ENCODE measurements at regions not wholly inside any gene's neighbourhood (a gene's known extent, or its start where the extent isn't known, plus 50 kb on each side); places are given as distances from the start of the nearest gene placed in this dataset.

DNA sequence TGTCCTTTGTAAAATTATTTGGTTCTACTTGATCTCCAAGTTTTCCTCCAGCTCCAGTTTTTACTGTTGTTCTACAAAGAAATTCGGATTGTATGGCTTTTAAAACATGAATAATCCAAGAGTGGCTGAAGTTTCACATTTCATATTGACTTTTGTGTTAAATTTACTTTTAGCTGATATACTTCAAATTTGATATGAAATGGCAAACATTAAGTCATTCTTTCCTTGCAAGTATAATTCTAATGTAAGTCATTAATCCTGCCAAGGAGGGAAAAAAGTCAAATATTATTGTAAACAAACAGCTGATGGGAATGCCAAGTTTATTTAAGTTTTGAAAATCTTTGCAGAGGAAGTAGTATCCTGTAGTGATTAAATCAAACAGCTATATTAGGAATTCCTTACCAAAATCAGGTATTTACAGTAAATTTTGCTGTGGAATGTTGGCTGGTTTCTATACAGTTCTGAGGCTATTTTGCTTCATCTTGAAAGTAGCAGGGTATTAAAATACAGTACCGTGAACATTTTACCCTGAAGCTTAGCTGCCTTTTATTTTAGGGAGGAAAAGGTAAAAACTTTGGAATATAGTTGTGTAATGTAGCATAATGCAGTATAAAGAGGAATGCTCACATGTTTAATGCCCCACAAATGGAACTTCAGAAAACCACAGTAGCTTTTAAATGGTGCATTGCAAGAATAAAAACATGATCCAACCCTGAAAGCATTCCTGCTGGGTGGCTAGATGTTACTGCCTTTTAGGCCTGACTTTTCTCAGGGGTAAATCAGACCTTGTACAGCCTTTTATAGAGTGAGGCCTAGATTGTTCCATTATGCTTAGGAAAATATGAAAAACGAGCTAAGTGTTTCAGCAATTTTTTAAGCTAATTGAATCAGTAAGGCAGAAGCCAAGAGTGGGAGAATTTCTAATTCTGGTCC, 62.7 kb upstream of the NT5C1B start:
- DNase-seq = no peak

DNA sequence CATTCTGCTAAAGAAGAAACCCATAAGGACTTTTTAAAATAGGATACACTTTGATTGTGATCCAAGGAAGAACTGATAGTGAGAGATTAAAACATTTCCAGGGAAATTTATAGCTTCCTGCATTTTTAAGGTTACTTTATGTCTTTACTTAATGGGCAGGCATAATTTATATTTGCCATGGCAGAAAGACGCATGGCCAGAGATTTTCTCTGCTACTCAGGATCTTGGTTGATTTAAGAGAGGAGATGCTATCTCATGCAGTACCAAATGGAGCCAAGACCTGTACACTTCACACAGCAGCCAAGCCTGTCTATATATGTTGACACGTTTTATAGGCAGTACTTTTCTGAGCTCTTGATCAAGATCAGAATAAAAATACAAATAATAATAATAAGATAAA, 60.9 kb upstream of the NT5C1B start:
- DNase-seq = no peak

DNA sequence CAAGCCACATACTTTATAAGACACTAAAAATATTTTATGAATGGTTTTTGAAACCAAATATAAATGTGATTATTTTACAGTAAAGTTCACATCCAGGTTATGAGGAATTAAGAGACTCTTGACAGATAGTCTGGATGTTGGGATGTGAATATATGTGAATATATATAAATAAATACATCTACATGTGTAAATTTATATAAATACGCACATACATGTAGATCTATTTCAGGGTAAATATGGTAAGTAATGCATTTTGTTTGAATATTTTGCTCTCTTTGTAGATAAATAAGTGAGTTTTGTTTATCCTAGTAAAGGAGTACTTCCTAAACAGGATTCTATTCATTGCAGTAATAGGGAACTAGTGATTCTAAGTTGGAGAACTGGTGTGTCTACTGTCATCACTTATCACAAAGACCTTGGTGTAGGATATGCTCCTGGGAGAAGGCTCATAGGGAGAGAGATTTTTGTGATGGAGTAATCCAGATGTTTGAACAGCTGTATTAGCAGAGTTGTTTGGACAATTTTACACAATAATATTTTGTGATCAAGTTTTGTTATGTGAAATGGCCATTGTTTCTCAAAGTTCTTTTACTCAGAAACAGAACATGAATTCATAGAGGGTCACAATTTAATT, 60.2 kb upstream of the NT5C1B start:
- DNase-seq = no peak

DNA sequence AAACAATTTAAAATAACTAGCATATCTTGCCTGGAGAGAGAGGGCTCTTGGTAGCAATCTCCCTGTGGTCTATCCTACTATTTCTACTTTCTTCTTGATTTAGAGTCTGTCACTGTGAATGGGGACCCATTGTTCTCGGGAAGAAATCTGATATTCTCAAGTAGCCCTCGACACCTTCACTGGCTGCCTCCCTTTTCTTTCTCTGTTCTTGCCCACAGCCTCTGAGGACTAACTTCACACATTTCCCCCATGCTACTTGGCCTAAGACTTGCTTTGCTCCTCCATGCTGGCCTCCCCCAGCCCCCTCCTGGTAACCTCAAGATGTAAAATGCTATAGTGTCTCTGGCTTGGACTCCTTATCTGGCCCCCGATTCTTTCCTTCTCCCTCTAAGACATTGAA, 58.8 kb upstream of the NT5C1B start:
- DNase-seq = no peak

DNA sequence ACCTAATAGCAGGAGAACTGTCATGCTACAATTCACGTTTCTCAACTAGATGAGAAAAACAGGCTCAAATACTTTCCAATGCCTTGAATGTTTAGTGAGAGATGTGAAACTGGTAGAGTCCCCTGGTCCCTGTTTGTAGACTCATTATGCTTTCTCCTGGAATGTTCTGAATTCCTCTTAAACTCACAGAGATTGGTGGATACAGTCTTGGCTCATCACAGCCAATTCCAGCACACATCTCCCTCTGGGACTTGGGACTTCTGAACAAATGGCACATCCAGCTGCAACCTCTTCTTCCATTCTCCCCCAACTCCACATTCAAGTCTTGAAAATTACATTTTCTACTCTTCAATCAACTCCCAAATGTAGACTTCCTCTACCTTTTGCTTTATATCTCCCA, 58.4 kb upstream of the NT5C1B start:
- DNase-seq = no peak

DNA sequence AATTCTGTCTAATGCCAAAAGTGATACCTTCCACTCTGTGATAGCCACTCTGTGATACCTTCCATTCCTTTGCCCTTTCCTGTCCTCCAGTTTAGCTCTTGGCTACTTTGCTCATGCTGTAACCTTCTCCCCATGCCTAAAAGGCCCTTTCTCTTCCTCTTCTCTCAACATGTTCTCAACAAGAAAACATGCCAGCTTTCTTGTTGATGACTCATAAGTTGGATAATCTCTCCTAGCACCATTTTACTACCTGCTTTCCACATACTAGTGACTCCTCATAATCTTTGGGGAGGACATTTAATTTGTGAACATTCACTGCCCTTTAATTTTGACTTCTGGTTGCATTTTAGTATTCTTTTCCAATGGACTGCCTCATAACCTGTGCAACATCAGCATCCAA, 55.9 kb upstream of the NT5C1B start:
- no peak for DNase-seq

DNA sequence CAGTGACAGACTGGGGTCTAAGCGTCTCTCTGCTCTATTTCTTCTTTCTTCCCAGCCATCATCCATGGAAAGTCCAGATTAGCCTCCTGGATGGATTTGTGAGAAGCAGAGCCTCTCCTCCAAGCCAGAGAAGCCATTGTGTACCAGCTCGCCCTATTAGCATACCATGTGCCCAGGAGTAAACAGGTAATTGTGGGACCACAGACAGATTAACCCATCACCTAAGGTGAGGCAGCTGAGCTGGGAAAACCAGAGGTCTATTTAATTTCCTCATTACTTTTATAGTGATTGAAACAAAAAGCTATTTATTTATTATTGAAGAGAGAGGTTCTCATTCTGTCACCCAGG, 54.7 kb upstream of the NT5C1B start:
- no peak for DNase-seq

DNA sequence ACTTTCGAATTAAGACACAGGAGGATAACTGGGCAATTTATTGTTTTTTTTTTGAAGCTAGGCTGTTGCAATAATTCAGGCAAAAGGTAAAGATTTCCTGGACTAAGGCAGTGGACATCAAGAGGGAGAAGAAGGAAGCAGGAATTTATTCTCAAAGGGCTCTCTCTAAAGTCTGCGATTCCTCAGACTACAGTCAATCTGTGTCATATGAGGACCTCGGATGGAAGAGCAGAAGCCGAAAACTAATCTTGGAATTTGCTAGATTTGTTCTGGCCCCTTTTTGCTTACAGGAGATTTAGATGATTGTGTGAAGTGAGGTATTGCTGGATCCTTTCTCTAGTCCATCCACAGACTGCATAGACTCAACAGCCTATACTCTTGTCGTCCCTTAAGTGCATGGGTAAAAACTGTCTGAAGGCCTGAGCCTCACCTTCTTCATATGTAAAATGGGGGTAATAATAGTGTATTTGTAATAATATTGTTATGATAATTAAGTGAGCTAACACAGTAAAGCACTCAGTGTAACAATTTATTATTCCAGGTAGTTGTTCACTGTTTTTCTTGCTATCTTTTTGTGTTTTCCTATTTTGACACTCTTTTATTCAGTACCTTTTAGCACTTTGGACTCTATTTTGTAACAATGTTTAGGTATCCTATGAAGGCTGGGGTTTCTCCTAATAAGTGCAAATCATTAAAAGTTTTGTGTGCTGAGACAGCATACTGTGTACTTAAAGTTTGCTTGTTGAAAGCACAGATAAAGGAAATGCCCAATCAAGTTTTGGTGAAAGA, 54.2 kb upstream of the NT5C1B start:
- no peak for DNase-seq

- no peak for DNase-seq
Measured at GRCh38 chr2:18641823-18642222, 52.5 kb upstream of the NT5C1B start.

DNA sequence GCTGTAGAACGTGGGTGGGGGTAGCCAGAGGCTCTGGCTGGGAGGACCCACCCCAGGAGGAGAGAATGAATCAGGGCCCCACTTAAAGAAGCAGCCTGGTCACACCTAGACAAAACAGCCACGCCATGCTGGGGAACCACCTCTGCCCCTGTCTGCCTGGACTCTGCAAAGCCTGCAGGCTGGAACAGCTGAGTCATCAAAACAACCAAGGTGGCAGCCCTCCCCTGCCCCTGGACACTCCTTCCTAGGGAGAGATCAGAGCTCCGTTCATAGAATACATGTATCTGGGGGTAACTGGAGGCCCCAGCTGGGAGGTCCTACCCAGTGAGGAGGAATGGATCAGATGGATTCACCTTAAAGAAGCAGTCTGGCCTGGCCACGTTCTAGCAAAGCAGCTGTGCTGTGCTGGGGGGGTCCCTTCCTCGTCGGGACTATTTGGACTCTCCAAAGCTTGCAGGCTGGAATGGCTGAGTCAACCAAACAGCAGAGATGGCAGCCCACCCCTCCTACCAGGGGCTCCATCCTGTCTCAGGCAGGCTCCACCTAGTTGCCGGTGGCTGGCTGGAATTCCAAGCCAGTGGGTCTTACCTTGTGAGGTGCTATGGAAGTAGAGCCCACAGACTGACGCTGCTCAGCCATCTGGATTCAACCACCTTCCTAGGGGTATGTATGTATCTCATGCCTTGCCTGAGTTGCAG, 50.5 kb upstream of the NT5C1B start:
- DNase-seq = no peak

Measured in right lung (tissue), 2 donors.